GM12874 (cell line): ENCODE measurements at regions not wholly inside any gene's neighbourhood (a gene's known extent, or its start where the extent isn't known, plus 50 kb on each side); places are given as distances from the start of the nearest gene placed in this dataset.

ENCODE experiments used
- CTCF ChIP-seq: IDR thresholded peaks from 2 replicates; pipeline ENCODE4 v1.5.1; 2011; ENCODE audit warnings: low read depth, mild to moderate bottlenecking, control low read depth, low read length, moderate library complexity; ENCODE audit not compliant: insufficient read depth

- TF ChIP-seq CTCF, result no peak
Observed at GRCh38 chr12:42962384-42962783, 372.8 kb upstream of the PRICKLE1 start.

GRCh38 chr12:42961395-42961794, 371.8 kb upstream of the PRICKLE1 start:
- TF ChIP-seq CTCF, result no peak

GRCh38 chr12:42960087-42960527, 370.6 kb upstream of the PRICKLE1 start:
- TF ChIP-seq CTCF, result no peak

GRCh38 chr12:42958291-42958674, 368.7 kb upstream of the PRICKLE1 start:
- TF ChIP-seq CTCF, result no peak

GRCh38 chr12:42957561-42958290, 368.2 kb upstream of the PRICKLE1 start:
- TF ChIP-seq CTCF, result no peak

GRCh38 chr12:42957136-42957535, 367.6 kb upstream of the PRICKLE1 start:
- no peak for TF ChIP-seq CTCF

- no peak for TF ChIP-seq CTCF
Observed at GRCh38 chr12:42953021-42953420, 363.5 kb upstream of the PRICKLE1 start.
